NCI-H1436 (cell line): ENCODE measurements at regions not wholly inside any gene's neighbourhood (a gene's known extent, or its start where the extent isn't known, plus 50 kb on each side); places are given as distances from the start of the nearest gene placed in this dataset.

Experiments
- DNase-seq: peaks from one replicate; lab custom pipeline; 2025; lab: John Stamatoyannopoulos, UW

GRCh38 chr5:146940295-146940694, 61.7 kb upstream of the PPP2R2B start:
- DNase-seq, result no peak

DNA sequence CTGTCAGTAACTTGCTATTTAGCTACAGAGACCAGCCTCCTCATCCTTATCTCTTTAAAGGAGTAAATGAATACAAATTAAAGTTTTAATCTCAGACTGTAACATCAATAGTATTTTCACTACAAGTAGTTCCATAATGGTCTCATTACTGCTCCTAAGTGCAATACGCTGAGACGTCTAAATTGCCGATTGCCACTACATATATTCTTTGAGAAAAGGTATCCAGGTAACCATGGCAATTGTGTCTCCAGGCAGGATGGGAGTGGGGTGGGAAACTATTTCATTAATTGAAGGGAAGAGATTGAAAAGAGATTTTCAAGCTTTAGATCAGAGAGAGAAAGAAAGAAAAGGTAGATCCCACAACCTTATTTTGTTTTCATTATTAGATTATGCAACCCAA, 65.5 kb upstream of the PPP2R2B start:
- DNase-seq, result no peak

DNA sequence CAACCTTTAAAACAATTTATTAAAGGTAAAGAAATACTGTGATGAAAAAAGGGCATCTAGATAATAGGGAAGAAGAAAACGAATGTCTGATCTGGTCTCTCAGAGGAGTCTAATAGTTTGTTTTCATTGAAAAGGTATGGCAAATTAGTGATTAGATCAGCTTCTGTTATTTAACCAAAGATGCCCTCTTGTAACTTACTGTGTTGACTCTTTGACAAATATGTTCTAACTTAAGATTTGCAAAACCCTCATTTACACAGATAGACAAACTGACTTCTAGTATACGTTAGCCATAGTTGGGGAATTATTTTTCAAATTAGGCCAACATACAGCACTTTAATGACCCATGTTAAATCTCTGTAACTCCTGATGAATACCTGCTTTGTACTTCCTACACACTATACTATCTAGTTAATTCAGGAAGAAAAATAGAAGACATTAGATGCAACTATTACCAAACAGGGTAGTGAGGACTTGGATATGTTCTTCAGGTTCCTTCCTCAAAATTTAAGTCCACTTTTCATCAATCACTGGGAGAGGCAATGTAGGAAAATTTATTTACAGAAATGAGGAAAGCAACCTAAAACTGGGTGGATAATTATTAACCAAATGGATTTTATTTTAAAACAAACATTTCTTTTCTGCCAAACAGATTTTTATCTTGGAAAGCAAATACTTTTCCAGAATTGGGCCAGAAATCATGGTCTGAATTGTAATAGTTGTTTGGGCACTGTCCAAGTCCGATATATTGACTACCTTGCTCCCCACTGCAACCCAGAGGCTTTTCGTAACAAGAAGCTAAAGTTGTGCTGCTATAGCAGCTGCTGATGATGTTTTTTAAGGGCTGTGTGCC, 66.4 kb upstream of the PPP2R2B start:
- DNase-seq, result no peak

DNA sequence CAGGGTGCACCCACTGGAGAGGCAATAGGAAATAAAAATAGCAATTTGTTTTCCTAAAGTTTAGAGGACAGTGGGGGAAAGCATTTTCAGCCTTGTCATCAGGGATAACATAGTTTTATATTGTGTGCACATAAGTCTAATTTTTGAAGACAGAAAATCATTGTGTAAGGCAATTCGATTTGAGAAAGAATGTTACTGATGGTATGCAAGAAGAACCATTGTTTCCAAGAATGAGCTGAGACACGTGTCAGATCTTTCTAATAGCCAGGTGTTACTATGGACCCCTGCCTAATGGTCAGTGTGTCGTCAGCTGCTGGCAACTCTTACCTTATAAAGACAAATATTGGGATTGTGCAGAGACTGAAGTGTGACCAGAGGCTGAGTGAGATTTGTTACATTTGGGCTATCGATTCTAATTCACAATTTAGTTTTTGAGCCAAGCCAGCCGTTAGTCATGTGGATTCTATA, 67.1 kb upstream of the PPP2R2B start:
- DNase-seq, result no peak

DNA sequence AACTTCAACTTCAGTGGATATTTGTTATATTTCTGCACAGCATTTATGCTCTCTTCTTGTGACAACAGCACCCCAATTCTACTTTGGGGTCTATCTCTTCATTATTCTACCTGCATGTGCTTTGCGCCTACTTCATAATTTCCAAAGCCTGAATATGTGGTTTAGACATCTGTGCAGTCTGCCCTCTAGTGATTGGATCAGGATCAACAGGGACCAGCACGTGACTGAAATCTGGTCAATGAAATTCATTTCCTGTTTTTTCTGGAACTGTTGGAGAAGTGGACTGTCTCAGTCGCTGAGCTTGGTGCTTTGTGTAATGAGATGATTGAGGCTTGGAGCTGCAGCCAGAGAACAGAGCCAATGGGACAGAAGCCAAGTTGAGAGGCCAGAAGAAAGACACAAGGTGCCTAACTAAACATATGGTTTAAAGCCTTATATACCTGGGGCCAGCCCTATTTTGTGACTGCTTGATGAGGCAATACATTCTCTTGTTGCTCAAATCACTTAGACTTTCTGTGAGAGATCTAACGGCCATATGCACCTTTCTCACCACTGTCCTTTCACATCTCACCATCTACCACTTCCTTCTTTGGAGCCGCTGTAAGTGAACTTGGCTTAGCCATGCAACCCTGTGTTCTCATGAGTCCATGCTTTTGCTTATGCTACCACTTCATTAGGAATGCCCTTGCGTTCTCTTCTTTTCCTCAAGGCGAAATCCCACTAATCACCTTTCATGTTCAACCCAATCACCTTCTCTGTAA, 68.8 kb upstream of the PPP2R2B start:
- DNase-seq, result peak; percentile 27

DNA sequence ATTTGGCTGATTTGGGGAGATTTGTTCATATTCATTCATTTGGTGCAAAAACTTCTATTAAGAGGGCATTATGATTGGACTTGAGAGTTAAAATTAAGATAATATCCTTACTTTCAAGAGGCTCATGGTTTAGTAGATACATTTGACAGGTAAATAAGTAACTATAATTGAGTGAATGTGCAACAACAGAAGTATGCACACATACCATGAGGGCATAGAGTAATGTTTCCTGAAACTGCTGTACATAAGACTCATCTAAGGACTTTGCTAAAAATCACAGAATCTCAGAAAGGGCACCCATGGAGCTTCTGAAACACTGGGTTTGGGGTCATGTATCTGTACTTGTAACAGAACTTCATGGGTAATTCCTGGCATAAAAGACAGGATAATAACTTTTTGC, 70.1 kb upstream of the PPP2R2B start:
- no peak for DNase-seq

DNA sequence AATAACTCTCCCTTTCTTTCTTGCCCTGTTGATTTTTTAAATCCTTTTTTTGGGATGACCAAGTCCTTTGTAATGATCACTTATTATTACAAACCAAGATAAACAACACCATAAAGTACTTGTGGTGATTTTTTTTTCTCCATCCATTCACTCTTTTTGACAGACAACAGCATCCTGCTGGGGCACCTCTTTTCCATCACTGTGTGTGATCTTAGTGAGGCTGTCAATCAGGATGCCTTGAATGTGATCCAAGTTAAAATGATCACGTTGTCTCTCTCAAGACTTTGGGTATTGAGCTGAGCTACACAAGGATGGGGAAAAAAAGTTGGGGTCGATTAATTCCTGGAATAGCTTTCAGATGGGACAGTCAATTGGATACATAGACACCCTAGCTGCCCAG, 73.6 kb upstream of the PPP2R2B start:
- DNase-seq, result no peak

DNA sequence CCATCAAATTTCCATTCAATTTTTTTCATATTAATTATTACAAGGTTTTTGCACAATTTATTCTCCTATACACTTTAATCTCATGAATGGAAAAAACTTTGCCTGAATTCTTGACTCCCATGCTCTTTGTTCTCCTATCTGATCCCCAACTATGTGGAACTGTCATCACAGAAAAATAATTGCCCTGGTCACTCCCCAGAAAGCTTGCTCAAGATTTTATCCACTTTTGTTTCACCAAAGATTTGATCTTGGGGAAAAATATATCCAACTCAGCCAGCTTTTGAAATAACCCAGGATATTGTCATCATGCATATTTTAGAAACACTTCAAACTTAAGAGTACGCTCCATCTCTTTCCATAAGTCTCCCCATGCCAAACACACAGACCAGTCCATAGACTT, 77.7 kb upstream of the PPP2R2B start:
- DNase-seq, result no peak

- no peak for DNase-seq
Observed at GRCh38 chr5:146959360-146959759, 80.8 kb upstream of the PPP2R2B start.

GRCh38 chr5:146962801-146963355, 84.3 kb upstream of the PPP2R2B start:
- DNase-seq, result no peak

DNA sequence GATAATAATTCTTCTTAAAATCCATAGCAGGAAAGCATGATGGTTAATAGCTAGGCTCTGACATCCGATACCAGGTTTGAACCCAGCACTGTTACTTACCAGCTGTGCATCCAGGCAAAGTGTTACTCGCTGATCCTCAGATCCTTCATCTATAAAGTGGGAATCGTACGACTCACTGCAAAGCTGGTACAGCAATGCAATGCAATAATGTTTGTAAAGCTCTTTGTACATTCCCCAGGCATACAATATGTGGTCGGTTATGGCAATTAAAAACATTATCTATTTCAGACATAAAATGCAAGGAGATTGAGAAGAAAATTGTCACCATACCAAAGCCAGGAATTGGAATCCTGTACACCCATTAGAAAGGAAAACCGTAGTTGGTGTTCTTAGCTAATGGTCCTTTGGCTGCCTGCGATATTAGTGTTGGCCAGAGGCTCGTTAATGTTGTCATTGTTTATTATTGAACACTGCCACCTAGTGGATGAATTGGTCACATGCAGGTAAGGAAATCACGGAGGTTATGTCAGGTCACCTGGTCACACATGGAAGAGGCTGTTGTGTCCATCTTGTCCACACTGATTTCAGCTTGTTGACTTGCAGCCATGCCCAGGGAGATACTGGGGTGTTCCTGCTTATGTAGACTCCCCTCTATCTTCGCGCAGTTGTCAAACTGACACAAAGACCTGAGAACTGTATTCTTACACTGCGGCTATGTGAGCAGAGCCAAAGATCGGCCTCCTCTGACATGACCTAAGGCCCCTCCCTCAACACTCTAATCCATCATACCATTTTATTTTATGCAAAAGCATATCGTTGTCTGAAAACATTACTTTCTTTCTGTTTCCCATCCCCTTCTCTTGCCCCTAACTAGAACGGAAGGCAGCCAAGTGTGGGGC, 87.5 kb upstream of the PPP2R2B start:
- DNase-seq, result peak; percentile 80

DNA sequence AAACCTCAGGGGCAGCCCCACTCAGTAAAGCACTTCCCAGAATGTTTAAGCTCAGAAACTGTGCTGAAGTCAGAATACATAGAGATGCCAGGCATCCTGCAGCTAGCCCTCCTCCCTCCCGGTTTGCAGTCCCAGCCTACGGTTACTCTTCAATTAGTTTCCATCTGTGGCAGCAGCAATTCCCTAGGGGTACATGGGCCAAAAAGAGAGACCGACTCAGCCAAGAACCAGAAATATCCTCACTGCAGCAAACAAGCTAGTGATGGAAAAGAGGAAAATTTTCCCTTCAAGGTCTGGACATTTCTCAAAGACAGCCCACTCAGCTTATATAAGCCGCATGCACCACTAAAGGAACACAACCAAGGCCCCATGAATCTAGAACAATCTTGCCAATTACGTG, 89.1 kb upstream of the PPP2R2B start:
- DNase-seq, result no peak

- DNase-seq, result no peak
Observed at GRCh38 chr5:146971401-146971800, 92.8 kb upstream of the PPP2R2B start.

DNA sequence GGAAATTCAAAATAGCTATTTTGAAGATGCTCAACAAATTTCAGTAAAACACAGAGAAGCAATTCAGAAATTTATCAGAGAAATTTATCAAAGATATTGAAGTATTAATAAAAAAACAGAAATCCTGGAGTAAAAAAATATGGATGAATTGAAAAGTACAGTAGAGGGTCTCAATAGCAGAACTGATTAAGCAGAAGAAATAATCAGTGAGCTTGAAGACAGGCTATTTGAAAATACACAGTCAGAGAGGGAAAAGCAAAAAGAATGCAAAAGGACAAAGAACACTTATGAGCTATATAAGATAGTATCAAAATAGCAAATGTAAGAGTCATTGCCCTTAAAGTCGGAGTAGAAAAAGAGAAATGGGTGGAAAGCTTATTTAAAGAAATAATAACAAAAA, 107.9 kb upstream of the PPP2R2B start:
- DNase-seq, result no peak

DNA sequence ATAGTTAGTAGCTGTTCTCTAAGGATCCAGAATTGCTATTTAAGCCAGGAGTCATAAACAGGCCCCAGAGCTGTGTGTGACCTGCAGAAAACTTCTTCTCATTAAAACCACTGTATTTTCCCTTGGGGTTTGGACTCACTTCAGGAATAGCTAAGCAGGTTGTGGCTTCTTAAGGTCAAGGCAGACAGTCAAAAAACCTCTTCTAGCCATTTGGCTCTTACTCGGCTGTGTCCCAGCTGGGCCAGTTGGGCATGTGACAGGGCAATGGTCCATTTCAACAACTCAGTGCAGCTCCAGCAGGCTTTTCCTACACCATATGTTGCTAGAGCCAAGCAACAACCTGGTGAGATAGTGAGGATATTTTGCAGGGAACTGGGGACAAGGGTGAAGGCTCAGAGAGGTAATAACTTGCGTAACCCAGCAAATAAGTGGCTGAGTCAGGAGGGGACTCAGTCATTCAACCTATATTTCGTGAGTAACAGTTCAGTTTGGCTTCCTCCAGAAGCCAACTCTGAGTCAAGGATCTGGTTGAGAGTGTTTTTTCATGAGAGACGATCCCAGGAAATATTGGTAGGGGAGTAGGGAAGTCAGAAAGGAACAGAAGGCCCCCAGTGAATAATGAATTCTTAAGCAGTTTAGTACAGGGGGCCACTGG, 115.4 kb upstream of the PPP2R2B start:
- DNase-seq, result no peak

- DNase-seq, result no peak
Observed at GRCh38 chr5:146995878-146996277, 117.3 kb upstream of the PPP2R2B start.

GRCh38 chr5:147015405-147015804, 136.8 kb upstream of the PPP2R2B start:
- no peak for DNase-seq

GRCh38 chr5:147017191-147017590, 138.6 kb upstream of the PPP2R2B start:
- DNase-seq, result no peak

GRCh38 chr5:147017621-147018020, 139.1 kb upstream of the PPP2R2B start:
- no peak for DNase-seq

GRCh38 chr5:147018812-147019211, 140.3 kb upstream of the PPP2R2B start:
- DNase-seq, result no peak

- DNase-seq, result no peak
Observed at GRCh38 chr5:147036691-147037245, 158.2 kb upstream of the PPP2R2B start.
